Activated CD4-positive, alpha-beta memory T cell treated with anti-CD3 and anti-CD28 coated beads, Interleukin-2, amount 10 ng/mL, durations not matched to agents 7 days and 5 days (primary cell): ENCODE measurements at regions not wholly inside any gene's neighbourhood (a gene's known extent, or its start where the extent isn't known, plus 50 kb on each side); places are given as distances from the start of the nearest gene placed in this dataset.

ENCODE experiments used
- CTCF ChIA-PET: fragments of 350-600 bp; sonication (Branson Sonifier 250); formaldehyde crosslinking; loops from one replicate; lab custom pipeline; 2021; ENCODE audit warnings: antibody characterized with exemption, inconsistent platforms; lab: Charles Lee
- POLR2A ChIA-PET: fragments of 350-600 bp; sonication (Branson Sonifier 250); formaldehyde crosslinking; loops from one replicate; lab custom pipeline; 2021; ENCODE audit warnings: antibody characterized with exemption; lab: Charles Lee
- DNase-seq: peaks from one replicate; pipeline ENCODE4 v3.0.0-alpha.2; 2020
- H3K27ac Mint-ChIP-seq: one replicate; pipeline ENCODE4 v1.8.0; 2021; ENCODE audit warnings: mild to moderate bottlenecking, mixed read lengths
- H3K27me3 Mint-ChIP-seq: one replicate; pipeline ENCODE4 v1.8.0; 2021; ENCODE audit warnings: mixed read lengths
- H3K36me3 Mint-ChIP-seq: one replicate; pipeline ENCODE4 v1.8.0; 2021; ENCODE audit warnings: low read depth, mixed read lengths
- H3K4me1 Mint-ChIP-seq: one replicate; pipeline ENCODE4 v1.8.0; 2021; ENCODE audit warnings: mixed read lengths
- H3K4me3 Mint-ChIP-seq: one replicate; pipeline ENCODE4 v1.8.0; 2021; ENCODE audit warnings: mild to moderate bottlenecking, mixed read lengths
- H3K9me3 Mint-ChIP-seq: one replicate; pipeline ENCODE4 v1.8.0; 2021; ENCODE audit warnings: mixed read lengths

DNA sequence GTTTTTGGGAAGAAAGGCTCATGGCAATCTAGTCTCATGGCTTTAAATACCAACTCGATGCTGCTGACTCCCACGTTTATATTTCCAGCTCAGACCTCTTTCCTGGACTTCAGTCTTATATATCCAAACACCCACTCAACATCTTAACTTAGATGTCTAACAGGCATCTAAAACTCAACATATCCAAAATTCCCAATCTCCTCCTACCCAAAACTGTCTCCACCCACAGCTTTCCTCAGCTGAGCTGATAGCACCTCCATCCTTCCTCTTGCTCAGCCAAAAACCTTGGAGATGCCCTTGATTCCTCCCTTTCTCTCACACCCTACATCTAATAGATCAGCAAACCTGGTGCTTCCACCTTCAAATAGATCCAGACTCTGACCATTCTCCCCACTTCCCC, 202.5 kb downstream of the TLE3 start:
- CTCF ChIA-PET = no interaction called here
- no peaks in the 10 kb centered on the region for H3K36me3 Mint-ChIP-seq

DNA sequence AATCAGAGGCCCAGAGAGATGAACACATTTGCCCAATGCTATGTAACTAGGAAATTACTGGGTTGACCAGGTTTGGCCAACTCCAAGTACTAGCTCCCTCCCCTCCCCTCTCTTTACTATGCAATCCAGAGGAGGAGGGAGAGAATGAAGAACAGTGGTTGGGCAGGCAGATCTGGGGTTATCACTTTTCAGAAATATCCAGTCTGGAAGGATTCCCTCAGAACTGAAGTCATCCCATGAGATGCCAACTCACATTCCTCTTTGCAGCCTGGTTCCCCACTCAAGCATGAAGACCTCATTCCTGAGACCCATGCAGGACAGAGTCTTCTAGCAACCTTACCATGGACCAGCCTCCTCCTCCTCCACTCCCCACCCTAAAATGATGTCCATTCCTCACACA, 201.1 kb downstream of the TLE3 start:
- no peak overlapping the region for H3K4me3 Mint-ChIP-seq
- H3K4me1 Mint-ChIP-seq = no peaks in the 10 kb centered on the region
- DNase-seq = no peak
- peaks cover 30% of the 10 kb centered on the region for H3K27me3 Mint-ChIP-seq
- ChIA-PET CTCF (no interaction called here), POLR2A (no interaction called here)
- no peaks in the 10 kb centered on the region for H3K36me3 Mint-ChIP-seq
- no peak overlapping the region for H3K27ac Mint-ChIP-seq
- H3K9me3 Mint-ChIP-seq = no peaks in the 10 kb centered on the region

More for the DNA sequence above, 202.5 kb downstream of the TLE3 start:
- Mint-ChIP-seq H3K9me3 (no peaks in the 10 kb centered on the region), H3K4me1 (peaks cover under 1% of the 10 kb centered on the region), H3K27ac (no peak overlapping the region), H3K4me3 (no peak overlapping the region), H3K27me3 (peaks cover 30% of the 10 kb centered on the region)
- no peak for DNase-seq
- POLR2A ChIA-PET = no interaction called here

DNA sequence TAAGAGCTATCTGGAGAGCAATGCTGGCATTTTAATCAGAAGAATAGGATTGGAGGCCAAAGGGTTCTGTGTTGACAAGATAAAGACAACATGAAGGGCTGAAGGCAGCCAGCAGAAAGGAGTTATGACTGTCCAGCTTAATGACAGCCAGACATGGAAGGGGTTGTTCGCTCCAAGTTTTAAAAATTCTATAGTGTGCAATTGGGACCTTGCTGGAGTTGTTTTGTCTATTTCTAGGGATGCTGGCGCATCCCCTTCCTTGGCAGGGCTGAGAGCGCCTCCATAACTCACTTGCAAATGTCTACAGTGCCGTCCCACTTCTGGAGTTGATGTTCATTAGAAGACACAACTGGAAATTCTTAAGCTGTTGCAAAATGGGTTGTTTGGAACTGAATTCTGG, 200.7 kb downstream of the TLE3 start:
- no peak for DNase-seq
- H3K4me1 Mint-ChIP-seq = no peaks in the 10 kb centered on the region
- H3K27ac Mint-ChIP-seq = no peak overlapping the region
- H3K36me3 Mint-ChIP-seq = no peaks in the 10 kb centered on the region
- ChIA-PET CTCF (no interaction called here), POLR2A (no interaction called here)
- H3K27me3 Mint-ChIP-seq = peaks cover 30% of the 10 kb centered on the region
- no peaks in the 10 kb centered on the region for H3K9me3 Mint-ChIP-seq
- H3K4me3 Mint-ChIP-seq = no peak overlapping the region

DNA sequence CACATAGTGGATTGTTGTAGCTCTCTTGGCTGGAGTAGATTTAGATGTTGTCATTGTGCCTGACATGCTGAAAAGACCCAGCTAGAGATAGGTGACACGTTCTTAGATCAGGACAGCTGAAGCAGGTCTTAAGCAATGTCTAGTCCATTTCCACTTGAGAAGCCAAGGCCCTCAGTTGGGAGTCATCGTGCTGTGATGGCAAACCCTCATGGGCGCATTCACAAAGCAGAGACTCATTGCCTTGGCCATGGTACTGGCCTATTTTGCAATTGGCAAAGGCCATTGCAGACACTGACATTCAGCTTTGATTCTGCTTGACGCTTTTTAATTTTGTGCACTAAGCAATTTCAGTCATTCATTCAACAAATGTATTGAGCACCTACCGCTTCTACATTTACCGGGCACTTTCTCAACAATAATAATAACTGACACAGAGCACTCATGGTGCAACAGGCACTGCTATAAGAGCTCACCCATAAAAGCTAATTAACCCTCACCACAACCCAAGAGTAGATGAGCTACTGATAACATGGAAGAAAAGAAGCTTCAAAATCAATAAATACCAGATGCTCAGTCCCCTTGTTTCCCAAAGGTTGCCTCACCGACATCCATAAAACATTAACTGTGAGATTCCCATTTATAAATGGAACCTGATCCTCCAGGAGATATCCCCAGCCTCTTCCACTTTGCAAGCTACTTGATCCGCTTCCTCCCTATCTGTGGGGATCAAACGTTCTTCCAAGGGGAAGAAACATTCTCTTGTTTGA, 200.1 kb downstream of the TLE3 start:
- POLR2A ChIA-PET = no interaction called here
- CTCF ChIA-PET = no interaction called here
- H3K27ac Mint-ChIP-seq = no peak overlapping the region

DNA sequence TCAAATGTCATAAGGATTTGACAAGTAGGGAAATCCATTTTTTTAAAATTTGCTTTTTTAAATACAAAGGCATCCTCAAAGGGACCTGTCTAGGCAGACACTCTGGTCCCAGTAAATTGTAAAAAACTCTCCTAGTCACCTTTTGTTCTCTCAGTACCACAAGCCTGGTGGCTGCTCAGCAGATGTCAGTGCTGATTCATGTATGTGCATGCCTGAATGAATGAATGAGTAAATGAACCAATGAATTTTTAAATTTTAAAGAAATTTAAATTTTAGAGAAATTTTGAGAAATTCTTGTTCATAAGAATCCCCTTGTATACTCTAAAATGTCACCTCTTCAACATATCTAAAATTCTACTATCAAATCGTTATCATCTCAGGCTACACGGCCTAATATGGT, 199.5 kb downstream of the TLE3 start:
- Mint-ChIP-seq H3K4me3 (no peak overlapping the region), H3K27me3 (peaks cover 28% of the 10 kb centered on the region), H3K9me3 (no peaks in the 10 kb centered on the region), H3K36me3 (no peaks in the 10 kb centered on the region), H3K4me1 (no peaks in the 10 kb centered on the region), H3K27ac (no peak overlapping the region)
- ChIA-PET POLR2A (no interaction called here), CTCF (no interaction called here)
- no peak for DNase-seq

More for the DNA sequence above, 200.1 kb downstream of the TLE3 start:
- Mint-ChIP-seq H3K27me3 (peaks cover 30% of the 10 kb centered on the region), H3K36me3 (no peaks in the 10 kb centered on the region), H3K9me3 (no peaks in the 10 kb centered on the region), H3K4me3 (no peak overlapping the region), H3K4me1 (no peaks in the 10 kb centered on the region)
- no peak for DNase-seq

DNA sequence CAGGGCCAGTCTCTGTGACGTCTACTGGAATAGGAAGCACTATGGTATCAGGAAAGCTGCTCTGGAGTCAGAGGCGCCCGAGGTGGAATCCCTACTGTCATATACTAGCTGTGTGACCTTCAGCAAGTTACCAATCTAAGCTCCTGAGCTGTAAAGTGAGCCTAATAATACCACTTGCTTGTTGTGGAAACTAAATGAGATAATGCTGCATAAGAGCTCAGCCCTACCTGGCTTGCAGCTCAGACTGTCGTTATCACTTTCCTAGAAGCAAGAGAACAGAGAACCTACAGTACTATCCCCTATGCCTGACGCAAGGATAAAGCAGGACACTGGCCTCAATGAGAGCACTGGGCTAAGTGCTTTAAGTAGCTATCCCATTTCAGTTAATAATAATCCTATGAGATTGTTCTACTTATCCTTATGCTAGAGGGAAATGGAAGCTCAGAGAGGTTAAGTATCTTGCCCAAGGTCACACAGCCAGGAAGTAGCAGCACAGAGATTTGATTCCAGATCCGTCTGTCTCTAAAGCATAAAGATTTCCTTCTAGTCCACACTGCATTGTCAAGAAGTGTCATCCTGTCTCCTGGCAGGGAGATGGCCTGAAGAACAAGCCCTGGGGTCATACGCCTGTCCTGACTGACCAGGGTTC, 195.2 kb downstream of the TLE3 start:
- POLR2A ChIA-PET = no interaction called here
- H3K36me3 Mint-ChIP-seq = no peaks in the 10 kb centered on the region
- no peaks in the 10 kb centered on the region for H3K4me1 Mint-ChIP-seq
- DNase-seq = no peak
- no peak overlapping the region for H3K4me3 Mint-ChIP-seq
- H3K9me3 Mint-ChIP-seq = no peaks in the 10 kb centered on the region
- CTCF ChIA-PET = no interaction called here
- no peak overlapping the region for H3K27ac Mint-ChIP-seq
- peaks cover 2% of the 10 kb centered on the region for H3K27me3 Mint-ChIP-seq

DNA sequence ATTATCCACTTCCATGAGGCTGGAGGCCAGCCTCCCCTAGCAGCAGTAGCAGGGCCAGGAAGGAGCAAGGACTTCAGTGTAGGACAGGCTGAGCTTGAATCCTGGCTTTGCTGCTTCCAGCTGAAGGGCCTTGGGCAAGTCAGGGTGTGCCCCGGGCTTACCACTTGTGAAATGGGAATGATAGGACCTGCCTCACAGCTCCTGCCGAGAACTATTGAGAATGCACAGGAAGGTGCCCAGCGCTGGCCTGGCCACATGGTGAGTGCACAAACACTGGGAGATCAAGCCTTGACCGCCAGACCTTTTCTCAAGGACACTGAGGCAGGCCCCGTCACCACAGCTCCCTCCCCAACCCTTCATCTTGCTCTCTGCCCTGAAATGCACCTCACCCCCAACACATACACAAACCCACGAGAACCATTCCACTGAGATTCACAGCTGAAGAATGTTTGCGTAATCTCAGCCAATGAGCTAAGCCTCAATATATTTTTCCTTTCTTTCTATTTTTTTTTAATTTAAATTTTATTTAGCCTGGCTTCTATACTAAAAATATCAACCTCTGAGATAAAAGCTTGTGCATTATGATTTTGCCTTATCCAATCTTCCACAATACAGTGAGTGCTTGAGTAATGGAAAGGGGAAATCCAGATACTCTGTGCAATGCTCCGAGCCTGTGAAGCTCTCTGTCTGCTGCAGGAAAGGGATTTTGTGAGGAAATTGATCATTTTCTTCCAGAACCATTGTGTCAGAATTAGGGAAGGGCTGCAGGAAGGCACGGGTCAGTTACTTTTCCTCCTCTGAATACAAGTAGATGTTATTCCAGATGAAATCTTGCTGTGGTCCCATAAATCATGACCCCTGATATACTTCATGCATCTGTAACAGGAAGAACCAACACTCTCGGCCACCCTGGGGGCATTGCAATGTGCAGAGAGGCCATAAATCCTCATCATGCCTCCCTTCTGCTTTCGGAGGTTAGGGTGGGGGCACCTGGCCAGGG, 193.9 kb downstream of the TLE3 start:
- Mint-ChIP-seq H3K27ac (no peak overlapping the region), H3K4me1 (no peaks in the 10 kb centered on the region), H3K4me3 (no peak overlapping the region), H3K9me3 (no peaks in the 10 kb centered on the region), H3K36me3 (no peaks in the 10 kb centered on the region), H3K27me3 (peaks cover 2% of the 10 kb centered on the region)
- no peak for DNase-seq
- CTCF ChIA-PET = no interaction called here
- POLR2A ChIA-PET = no interaction called here

DNA sequence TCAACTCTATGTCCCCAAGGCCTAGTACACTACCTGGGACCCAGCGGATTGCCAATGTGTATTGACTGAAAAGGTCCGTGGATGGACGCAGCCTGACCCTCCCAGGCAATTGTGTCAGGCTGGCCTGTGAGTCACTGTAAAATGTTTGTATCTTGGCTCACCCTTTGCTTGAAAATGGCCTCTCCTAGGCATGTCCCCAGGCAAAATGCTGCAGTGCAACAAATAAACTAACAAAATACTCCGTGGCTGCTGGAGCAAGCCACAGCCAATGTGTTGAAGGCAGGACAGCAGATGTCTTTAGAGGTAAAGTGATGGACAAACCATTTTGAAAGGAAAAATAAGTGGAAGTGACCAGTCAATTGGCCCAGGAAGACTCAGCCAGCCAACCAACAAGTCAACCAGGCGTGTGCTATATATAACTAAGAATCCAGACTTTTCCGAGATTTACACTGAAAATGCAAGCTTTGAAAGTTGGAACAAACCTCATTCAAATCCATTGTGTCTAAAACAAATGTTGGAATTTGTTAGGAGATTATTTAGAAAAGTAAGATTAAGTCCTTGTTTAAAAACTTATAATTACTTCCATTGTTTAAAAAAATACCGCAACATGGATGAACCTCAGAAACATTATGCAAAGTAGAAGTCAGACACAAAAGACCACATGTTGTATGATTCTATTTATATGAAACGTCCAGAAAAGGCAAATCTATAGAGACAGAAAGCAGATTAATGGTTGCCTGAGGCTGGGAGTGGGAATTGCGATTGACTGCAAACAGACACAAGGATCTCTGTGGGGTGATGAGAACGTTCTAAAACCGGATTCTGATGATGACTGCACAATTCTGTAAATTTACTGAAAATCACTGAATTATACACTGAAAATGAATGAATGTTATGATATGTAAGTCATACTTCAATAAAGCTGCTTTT, 191.2 kb downstream of the TLE3 start:
- Mint-ChIP-seq H3K27me3 (peaks cover 5% of the 10 kb centered on the region), H3K9me3 (no peaks in the 10 kb centered on the region), H3K4me3 (no peak overlapping the region), H3K4me1 (no peaks in the 10 kb centered on the region), H3K27ac (no peak overlapping the region), H3K36me3 (no peaks in the 10 kb centered on the region)
- DNase-seq = no peak
- ChIA-PET CTCF (interaction anchor here (0.7 kb wide), 2 partner anchors 28 to 29 kb away, joined by 4 to 5 read pairs; no protein-coding TSS in a partner anchor), POLR2A (no interaction called here)

DNA sequence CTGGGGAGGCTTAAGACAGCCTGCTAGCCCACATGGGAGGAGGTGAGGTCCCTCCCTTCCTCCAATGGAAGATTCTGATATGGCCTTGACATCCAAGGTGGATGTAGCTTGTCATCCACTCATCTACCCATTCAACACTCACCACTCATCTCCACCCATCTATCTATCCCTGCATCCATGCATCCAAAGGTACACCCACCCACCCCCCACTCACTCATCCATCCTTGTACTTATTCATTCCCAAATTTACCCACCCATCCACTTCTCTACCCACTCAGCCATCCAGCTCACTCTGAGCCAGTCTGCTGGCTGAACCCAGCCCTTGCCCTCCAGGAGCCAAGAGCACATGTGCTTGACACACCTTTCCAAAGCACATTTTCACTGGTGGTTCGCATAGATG, 189.7 kb downstream of the TLE3 start:
- H3K9me3 Mint-ChIP-seq = no peaks in the 10 kb centered on the region
- H3K4me3 Mint-ChIP-seq = no peak overlapping the region
- ChIA-PET POLR2A (no interaction called here), CTCF (no interaction called here)
- H3K4me1 Mint-ChIP-seq = no peaks in the 10 kb centered on the region
- no peak overlapping the region for H3K27ac Mint-ChIP-seq
- H3K36me3 Mint-ChIP-seq = no peaks in the 10 kb centered on the region
- DNase-seq = no peak
- H3K27me3 Mint-ChIP-seq = peaks cover 5% of the 10 kb centered on the region

DNA sequence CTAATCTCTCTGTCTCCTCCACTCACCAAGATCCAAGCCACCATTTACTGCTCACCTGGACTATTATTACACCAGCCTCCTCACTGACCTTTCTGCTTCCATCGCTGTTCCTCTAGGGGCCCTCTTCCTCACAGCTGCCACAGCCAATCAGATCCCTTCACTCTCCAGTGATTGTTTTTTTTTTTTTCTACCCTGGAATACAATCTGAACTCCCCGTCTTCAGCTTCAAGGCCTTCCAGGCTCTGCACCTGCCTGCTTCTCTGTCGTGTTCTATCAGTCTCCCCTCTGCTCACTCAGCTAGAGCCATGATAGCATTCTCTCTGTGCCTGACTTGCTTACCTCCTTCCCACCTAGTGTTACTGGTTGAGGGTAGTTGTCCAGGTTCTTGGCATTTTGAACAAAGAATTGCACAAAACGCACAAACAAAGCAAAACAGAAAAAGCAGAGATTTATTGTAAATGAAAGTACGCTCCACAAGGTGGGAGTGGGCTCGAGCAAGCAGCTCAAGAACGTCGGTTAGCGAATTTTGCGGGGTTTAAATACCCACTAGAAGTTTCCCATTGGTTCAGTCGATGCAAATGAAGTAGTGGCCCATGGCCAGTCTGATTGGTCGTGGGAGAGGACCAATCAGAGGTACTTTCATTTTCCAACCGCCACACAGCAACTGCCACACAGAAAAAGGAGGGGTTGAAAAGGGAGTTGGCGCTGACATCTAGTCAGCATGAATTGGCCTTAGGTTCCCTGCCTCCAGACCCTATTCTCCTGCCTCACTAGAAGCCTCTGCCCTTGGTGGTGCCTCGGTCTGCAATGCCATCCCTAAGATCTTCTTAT, 188.9 kb downstream of the TLE3 start:
- DNase-seq = no peak
- Mint-ChIP-seq H3K27me3 (peaks cover 5% of the 10 kb centered on the region), H3K4me3 (no peak overlapping the region), H3K9me3 (no peaks in the 10 kb centered on the region), H3K36me3 (no peaks in the 10 kb centered on the region), H3K4me1 (no peaks in the 10 kb centered on the region), H3K27ac (no peak overlapping the region)
- POLR2A ChIA-PET = no interaction called here
- CTCF ChIA-PET = no interaction called here

DNA sequence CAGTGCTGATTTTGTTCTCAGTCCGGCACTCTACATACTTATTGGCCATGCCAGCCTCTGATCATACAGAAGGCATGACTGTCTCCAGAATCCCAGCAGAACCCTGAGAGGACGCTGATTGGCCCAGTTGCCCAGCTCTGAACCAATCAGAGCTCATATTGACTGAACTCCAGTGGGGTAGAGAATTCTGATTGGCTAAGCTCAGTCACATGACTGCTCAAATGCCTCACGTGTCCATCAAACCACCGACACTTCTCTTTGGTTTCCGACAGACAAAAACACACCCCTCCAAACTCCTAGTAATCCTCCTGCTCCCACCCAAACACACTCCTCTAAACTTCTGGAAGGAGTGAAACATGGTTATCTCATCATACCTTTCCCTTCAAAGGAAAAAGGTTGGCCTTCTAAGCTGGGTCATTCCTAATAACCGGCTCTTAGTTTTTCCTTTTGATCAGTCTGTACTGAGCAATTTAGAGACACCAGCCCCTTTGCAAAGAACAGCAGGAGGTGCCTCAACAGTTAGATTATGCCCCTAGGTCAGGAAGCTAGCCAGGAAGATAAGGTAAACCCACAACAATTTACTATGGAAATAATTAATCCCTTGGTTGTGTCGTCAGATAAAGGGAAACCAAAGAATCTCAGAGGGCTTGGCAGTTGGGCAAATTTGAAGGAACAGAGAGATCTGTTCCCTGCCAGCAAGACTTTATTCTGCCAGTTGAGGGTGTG, 187.8 kb downstream of the TLE3 start:
- CTCF ChIA-PET = no interaction called here

More for the DNA sequence above, 187.8 kb downstream of the TLE3 start:
- Mint-ChIP-seq H3K27ac (no peak overlapping the region), H3K36me3 (no peaks in the 10 kb centered on the region), H3K27me3 (peaks cover 5% of the 10 kb centered on the region), H3K4me1 (no peaks in the 10 kb centered on the region), H3K9me3 (no peaks in the 10 kb centered on the region), H3K4me3 (no peak overlapping the region)
- DNase-seq = no peak
- POLR2A ChIA-PET = no interaction called here
